ENCODE measurements at regions not wholly inside any gene's neighbourhood (a gene's known extent, or its start where the extent isn't known, plus 50 kb on each side); places are given as distances from the start of the nearest gene placed in this dataset.

DNA sequence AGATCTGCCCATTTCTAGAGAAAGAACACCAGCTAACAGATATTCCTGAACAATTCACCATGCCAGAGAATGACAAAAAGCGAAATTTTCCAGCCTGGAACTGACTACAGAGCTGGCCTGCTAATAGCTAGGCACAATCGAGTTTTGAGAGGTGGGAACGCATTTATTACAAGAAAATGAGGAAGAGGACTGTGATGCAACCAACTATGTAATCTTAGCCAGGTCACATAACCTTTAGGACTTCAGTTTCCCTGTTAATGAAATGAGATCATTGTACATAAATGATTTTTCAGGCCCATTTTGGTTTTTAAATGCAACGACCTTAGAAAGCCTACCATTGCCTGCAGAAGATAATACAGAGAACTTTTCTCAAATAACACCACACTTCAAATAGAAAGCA, 72.1 kb upstream of the SETMAR start:
- H3K9ac ChIP-seq (ENCODE audit: low read length), result no peak overlapping the region
- no peak overlapping the region for H3K4me3 ChIP-seq (ENCODE audit: insufficient read depth, low read depth, low read length)
- Mint-ChIP-seq H3K9me3 (ENCODE audit: unreplicated experiment) (no peaks in the 10 kb centered on the region), H3K4me1 (ENCODE audit: low read depth, unreplicated experiment) (no peaks in the 10 kb centered on the region), H3K4me3 (ENCODE audit: unreplicated experiment) (no peak overlapping the region), H3K36me3 (ENCODE audit: low read depth, unreplicated experiment) (no peaks in the 10 kb centered on the region), H3K27ac (ENCODE audit: unreplicated experiment) (no peak overlapping the region), H3K27me3 (ENCODE audit: low read depth, unreplicated experiment) (no peaks in the 10 kb centered on the region)
- no peaks in the 10 kb centered on the region for H3K9me3 ChIP-seq (ENCODE audit: insufficient read depth, low read depth, low read length)
- H3K4me2 ChIP-seq (ENCODE audit: low read length), result no peak overlapping the region
- no peaks in the 10 kb centered on the region for H4K20me1 ChIP-seq (ENCODE audit: insufficient read depth, low read length)
- no peak for TF ChIP-seq CTCF (IDR thresholded peaks at IDR 0.05; ENCODE audit: insufficient read depth, low read depth, low read length)
- TF ChIP-seq EZH2 (IDR thresholded peaks at IDR 0.05; ENCODE audit: insufficient read depth, low read length), result no peak
- H2AFZ ChIP-seq (ENCODE audit: low read depth, low read length), result no peak overlapping the region
- no peaks in the 10 kb centered on the region for H3K27me3 ChIP-seq (ENCODE audit: insufficient read depth, low read length)
- no peaks in the 10 kb centered on the region for H3K36me3 ChIP-seq (ENCODE audit: insufficient read depth, low read length)
- no peaks in the 10 kb centered on the region for H3K79me2 ChIP-seq (ENCODE audit: insufficient read depth, low read length)
- H3K4me1 ChIP-seq (ENCODE audit: insufficient read depth, low read length), result no peaks in the 10 kb centered on the region
- no peak overlapping the region for H3K27ac ChIP-seq (ENCODE audit: low read depth, low read length)
- no peak for DNase-seq (ENCODE audit: low read depth)
- no peak for FAIRE-seq

DNA sequence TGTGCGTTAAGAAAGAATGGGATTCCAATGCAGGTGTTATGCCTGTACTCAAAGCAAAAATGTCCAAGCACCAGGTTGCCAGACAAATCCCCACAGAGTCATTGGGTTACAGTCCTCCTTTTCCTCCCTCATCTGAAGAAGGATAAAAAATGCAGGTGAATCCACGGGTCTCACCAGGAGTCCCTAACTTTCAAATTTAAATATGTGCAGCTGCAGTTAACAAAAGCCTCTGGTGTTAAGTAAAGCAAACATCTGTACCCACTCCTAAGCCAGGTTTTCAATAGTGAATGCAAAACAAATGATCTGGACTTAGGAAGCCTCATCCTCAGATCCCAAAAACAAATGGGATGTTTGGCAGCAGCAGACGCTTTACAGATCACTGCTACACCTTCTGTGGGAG, 70.4 kb upstream of the SETMAR start:
- no peaks in the 10 kb centered on the region for H3K27me3 ChIP-seq (ENCODE audit: insufficient read depth, low read length)
- no peak overlapping the region for H3K4me3 Mint-ChIP-seq (ENCODE audit: unreplicated experiment)
- no peaks in the 10 kb centered on the region for H3K4me1 ChIP-seq (ENCODE audit: insufficient read depth, low read length)
- no peaks in the 10 kb centered on the region for H4K20me1 ChIP-seq (ENCODE audit: insufficient read depth, low read length)
- no peak overlapping the region for H3K27ac Mint-ChIP-seq (ENCODE audit: unreplicated experiment)
- H3K27ac ChIP-seq (ENCODE audit: low read depth, low read length), result no peak overlapping the region
- no peak overlapping the region for H3K4me2 ChIP-seq (ENCODE audit: low read length)
- no peaks in the 10 kb centered on the region for H3K79me2 ChIP-seq (ENCODE audit: insufficient read depth, low read length)
- H3K4me3 ChIP-seq (ENCODE audit: insufficient read depth, low read depth, low read length), result no peak overlapping the region
- TF ChIP-seq CTCF (IDR thresholded peaks at IDR 0.05; ENCODE audit: insufficient read depth, low read depth, low read length) (no peak), EZH2 (IDR thresholded peaks at IDR 0.05; ENCODE audit: insufficient read depth, low read length) (no peak)
- H3K4me1 Mint-ChIP-seq (ENCODE audit: low read depth, unreplicated experiment), result no peaks in the 10 kb centered on the region
- FAIRE-seq (no peak), DNase-seq (ENCODE audit: low read depth) (no peak)
- no peaks in the 10 kb centered on the region for H3K36me3 Mint-ChIP-seq (ENCODE audit: low read depth, unreplicated experiment)
- no peaks in the 10 kb centered on the region for H3K9me3 Mint-ChIP-seq (ENCODE audit: unreplicated experiment)
- no peak overlapping the region for H2AFZ ChIP-seq (ENCODE audit: low read depth, low read length)
- no peaks in the 10 kb centered on the region for H3K9me3 ChIP-seq (ENCODE audit: insufficient read depth, low read depth, low read length)
- H3K36me3 ChIP-seq (ENCODE audit: insufficient read depth, low read length), result no peaks in the 10 kb centered on the region
- H3K9ac ChIP-seq (ENCODE audit: low read length), result no peak overlapping the region
- no peaks in the 10 kb centered on the region for H3K27me3 Mint-ChIP-seq (ENCODE audit: low read depth, unreplicated experiment)

GRCh38 chr3:4233488-4233887, 69.7 kb upstream of the SETMAR start:
- Histone ChIP-seq H4K20me1 (ENCODE audit: insufficient read depth, low read length) (no peaks in the 10 kb centered on the region), H3K79me2 (ENCODE audit: insufficient read depth, low read length) (no peaks in the 10 kb centered on the region), H3K4me2 (ENCODE audit: low read length) (no peak overlapping the region), H3K36me3 (ENCODE audit: insufficient read depth, low read length) (no peaks in the 10 kb centered on the region), H3K27me3 (ENCODE audit: insufficient read depth, low read length) (no peaks in the 10 kb centered on the region), H3K27ac (ENCODE audit: low read depth, low read length) (no peak overlapping the region), H3K9me3 (ENCODE audit: insufficient read depth, low read depth, low read length) (no peaks in the 10 kb centered on the region), H2AFZ (ENCODE audit: low read depth, low read length) (no peak overlapping the region), H3K9ac (ENCODE audit: low read length) (no peak overlapping the region), H3K4me1 (ENCODE audit: insufficient read depth, low read length) (no peaks in the 10 kb centered on the region), H3K4me3 (ENCODE audit: insufficient read depth, low read depth, low read length) (no peak overlapping the region)
- TF ChIP-seq CTCF (IDR thresholded peaks at IDR 0.05; ENCODE audit: insufficient read depth, low read depth, low read length) (no peak), EZH2 (IDR thresholded peaks at IDR 0.05; ENCODE audit: insufficient read depth, low read length) (no peak)
- DNase-seq (ENCODE audit: low read depth) (no peak), FAIRE-seq (no peak)
- H3K4me1 Mint-ChIP-seq (ENCODE audit: low read depth, unreplicated experiment), result no peaks in the 10 kb centered on the region
- H3K36me3 Mint-ChIP-seq (ENCODE audit: low read depth, unreplicated experiment), result no peaks in the 10 kb centered on the region
- H3K9me3 Mint-ChIP-seq (ENCODE audit: unreplicated experiment), result no peaks in the 10 kb centered on the region
- H3K27me3 Mint-ChIP-seq (ENCODE audit: low read depth, unreplicated experiment), result no peaks in the 10 kb centered on the region
- H3K4me3 Mint-ChIP-seq (ENCODE audit: unreplicated experiment), result no peak overlapping the region
- H3K27ac Mint-ChIP-seq (ENCODE audit: unreplicated experiment), result no peak overlapping the region

All from astrocyte (in vitro differentiated cells and primary cell).